Ishikawa (cell line): ENCODE measurements at regions not wholly inside any gene's neighbourhood (a gene's known extent, or its start where the extent isn't known, plus 50 kb on each side); places are given as distances from the start of the nearest gene placed in this dataset.

Source experiments
- CEBPB ChIP-seq: IDR thresholded peaks from 2 replicates; pipeline ENCODE4 v1.6.1; 2012
- CREB1 ChIP-seq: IDR thresholded peaks from 2 replicates; pipeline ENCODE4 v1.6.1; 2012; ENCODE audit warnings: low read depth
- EGR1 ChIP-seq: IDR thresholded peaks from 2 replicates; pipeline ENCODE4 v1.6.1; 2012
- NFIC ChIP-seq: IDR thresholded peaks from 2 replicates; pipeline ENCODE4 v1.6.1; 2012
- RAD21 ChIP-seq: IDR thresholded peaks from 2 replicates; pipeline ENCODE4 v1.6.1; 2012; ENCODE audit warnings: low read depth
- TAF1 ChIP-seq: IDR thresholded peaks from 2 replicates; pipeline ENCODE4 v1.6.1; 2012; ENCODE audit warnings: low read depth, mild to moderate bottlenecking
- YY1 ChIP-seq: IDR thresholded peaks from 2 replicates; pipeline ENCODE4 v1.6.1; 2012; ENCODE audit warnings: low read depth
- TF ChIP-seq, protein P1 (sequence below): IDR thresholded peaks from 2 replicates; pipeline ENCODE4 v1.6.1; 2012
- TF ChIP-seq, protein P2 (sequence below): IDR thresholded peaks from 2 replicates; pipeline ENCODE4 v1.6.1; 2012; ENCODE audit warnings: low read depth, mild to moderate bottlenecking

DNA sequence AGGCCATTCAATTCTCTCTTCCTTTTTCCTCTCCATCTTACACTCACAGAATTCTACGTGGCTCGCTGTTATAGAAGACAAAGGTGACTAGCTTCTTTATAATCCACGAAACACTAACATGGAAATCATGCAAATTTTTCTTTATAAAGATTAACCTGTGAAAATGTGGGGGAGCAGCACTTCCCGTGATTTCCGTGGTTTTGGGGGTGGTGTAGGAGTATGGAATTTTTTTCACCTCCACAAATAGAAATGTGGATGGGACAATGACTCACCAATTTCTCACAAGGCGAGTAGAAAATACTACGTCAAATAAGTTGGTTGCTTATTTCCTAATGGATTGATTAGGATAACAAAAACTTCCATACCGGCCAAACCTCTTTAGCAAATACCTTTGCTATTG lies 719.2 kb upstream of the TENM3 start:
- TF ChIP-seq, protein P1, sequence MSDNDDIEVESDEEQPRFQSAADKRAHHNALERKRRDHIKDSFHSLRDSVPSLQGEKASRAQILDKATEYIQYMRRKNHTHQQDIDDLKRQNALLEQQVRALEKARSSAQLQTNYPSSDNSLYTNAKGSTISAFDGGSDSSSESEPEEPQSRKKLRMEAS: no peak
- TF ChIP-seq RAD21 (no peak), TAF1 (no peak), YY1 (no peak), CEBPB (no peak), NFIC (no peak), EGR1 (no peak), CREB1 (no peak)
- TF ChIP-seq, protein P2, sequence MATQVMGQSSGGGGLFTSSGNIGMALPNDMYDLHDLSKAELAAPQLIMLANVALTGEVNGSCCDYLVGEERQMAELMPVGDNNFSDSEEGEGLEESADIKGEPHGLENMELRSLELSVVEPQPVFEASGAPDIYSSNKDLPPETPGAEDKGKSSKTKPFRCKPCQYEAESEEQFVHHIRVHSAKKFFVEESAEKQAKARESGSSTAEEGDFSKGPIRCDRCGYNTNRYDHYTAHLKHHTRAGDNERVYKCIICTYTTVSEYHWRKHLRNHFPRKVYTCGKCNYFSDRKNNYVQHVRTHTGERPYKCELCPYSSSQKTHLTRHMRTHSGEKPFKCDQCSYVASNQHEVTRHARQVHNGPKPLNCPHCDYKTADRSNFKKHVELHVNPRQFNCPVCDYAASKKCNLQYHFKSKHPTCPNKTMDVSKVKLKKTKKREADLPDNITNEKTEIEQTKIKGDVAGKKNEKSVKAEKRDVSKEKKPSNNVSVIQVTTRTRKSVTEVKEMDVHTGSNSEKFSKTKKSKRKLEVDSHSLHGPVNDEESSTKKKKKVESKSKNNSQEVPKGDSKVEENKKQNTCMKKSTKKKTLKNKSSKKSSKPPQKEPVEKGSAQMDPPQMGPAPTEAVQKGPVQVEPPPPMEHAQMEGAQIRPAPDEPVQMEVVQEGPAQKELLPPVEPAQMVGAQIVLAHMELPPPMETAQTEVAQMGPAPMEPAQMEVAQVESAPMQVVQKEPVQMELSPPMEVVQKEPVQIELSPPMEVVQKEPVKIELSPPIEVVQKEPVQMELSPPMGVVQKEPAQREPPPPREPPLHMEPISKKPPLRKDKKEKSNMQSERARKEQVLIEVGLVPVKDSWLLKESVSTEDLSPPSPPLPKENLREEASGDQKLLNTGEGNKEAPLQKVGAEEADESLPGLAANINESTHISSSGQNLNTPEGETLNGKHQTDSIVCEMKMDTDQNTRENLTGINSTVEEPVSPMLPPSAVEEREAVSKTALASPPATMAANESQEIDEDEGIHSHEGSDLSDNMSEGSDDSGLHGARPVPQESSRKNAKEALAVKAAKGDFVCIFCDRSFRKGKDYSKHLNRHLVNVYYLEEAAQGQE: no peak
